Mucosa of rectum (tissue), 2 donors: ENCODE measurements at regions not wholly inside any gene's neighbourhood (a gene's known extent, or its start where the extent isn't known, plus 50 kb on each side); places are given as distances from the start of the nearest gene placed in this dataset.

Experiments
- H3K27ac ChIP-seq, 2 donors: one replicate each; pipeline ENCODE4 v1.7.0; 2013; ENCODE audit warnings: inconsistent platforms in 2 of 2, low read depth in 2 of 2, low read length in 2 of 2
- H3K27me3 ChIP-seq, 2 donors: one replicate each; pipeline ENCODE4 v1.7.0; 2013; ENCODE audit warnings: low read length in 2 of 2; ENCODE audit not compliant: control insufficient read depth in 2 of 2, insufficient read depth in 2 of 2
- H3K36me3 ChIP-seq, 2 donors: one replicate each; pipeline ENCODE4 v1.7.0; 2013; ENCODE audit warnings: low read length in 2 of 2; ENCODE audit not compliant: control insufficient read depth in 2 of 2, insufficient read depth in 2 of 2
- H3K4me1 ChIP-seq, 2 donors: one replicate each; pipeline ENCODE4 v1.7.0; 2013; ENCODE audit warnings: low read length in 2 of 2, mild to moderate bottlenecking in 1 of 2; ENCODE audit not compliant: control insufficient read depth in 2 of 2, insufficient read depth in 2 of 2
- H3K4me3 ChIP-seq, 2 donors: one replicate each; pipeline ENCODE4 v1.7.0; 2013; ENCODE audit warnings: low read length in 2 of 2
- H3K9ac ChIP-seq, 2 donors: one replicate each; pipeline ENCODE4 v1.7.0; 2013; ENCODE audit warnings: low read length in 2 of 2, low read depth in 1 of 2, mild to moderate bottlenecking in 1 of 2
- H3K9me3 ChIP-seq, 2 donors: one replicate each; pipeline ENCODE4 v1.7.0; 2013; ENCODE audit warnings: low read length in 2 of 2; ENCODE audit not compliant: control insufficient read depth in 2 of 2
- donor health status: healthy.
- donor health status: Normal muscosa, but diverticular disease.

- Histone ChIP-seq H3K9ac (no peak overlapping the region), H3K4me1 (no peaks in the 10 kb centered on the region), H3K27ac (no peak overlapping the region), H3K27me3 (peaks cover 2 to 8% of the 10 kb centered on the region in 2 donors), H3K36me3 (no peaks in the 10 kb centered on the region), H3K4me3 (no peak overlapping the region), H3K9me3 (no peaks in the 10 kb centered on the region)
Observed at GRCh38 chr3:43872301-43872700, 181.6 kb downstream of the ABHD5 start.

DNA sequence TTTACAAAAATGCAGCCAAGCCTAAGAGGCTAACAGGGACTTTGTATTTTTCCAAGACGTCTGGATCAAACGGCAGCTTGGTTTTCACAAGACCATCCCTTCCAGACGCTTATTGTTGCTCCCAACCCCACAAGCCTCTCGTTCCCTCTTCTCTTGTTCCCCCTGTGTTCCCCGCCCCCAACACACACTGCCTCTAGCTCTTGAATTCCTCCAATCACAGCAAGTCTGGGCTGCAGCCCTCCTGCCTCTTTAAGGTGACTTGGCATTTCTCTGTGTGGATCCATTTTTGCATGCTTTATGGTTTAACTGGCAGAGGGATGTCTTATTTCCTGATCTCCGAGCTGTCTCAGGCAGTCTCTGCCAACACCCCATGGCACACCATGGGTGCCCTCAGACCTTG is 182.2 kb downstream of the ABHD5 start:
- H3K9me3 ChIP-seq = no peaks in the 10 kb centered on the region
- no peaks in the 10 kb centered on the region for H3K36me3 ChIP-seq
- no peak overlapping the region for H3K27ac ChIP-seq
- no peak overlapping the region for H3K9ac ChIP-seq
- H3K4me1 ChIP-seq = no peaks in the 10 kb centered on the region
- no peak overlapping the region for H3K4me3 ChIP-seq
- H3K27me3 ChIP-seq = peaks cover 2 to 8% of the 10 kb centered on the region in 2 donors

- Histone ChIP-seq H3K27ac (no peak overlapping the region), H3K4me1 (no peaks in the 10 kb centered on the region), H3K4me3 (no peak overlapping the region), H3K9me3 (no peaks in the 10 kb centered on the region), H3K9ac (no peak overlapping the region), H3K36me3 (no peaks in the 10 kb centered on the region), H3K27me3 (peaks cover 2 to 6% of the 10 kb centered on the region in 2 donors)
Observed at GRCh38 chr3:43873723-43874122, 183.0 kb downstream of the ABHD5 start.

- no peak overlapping the region for H3K4me3 ChIP-seq
- no peak overlapping the region for H3K27ac ChIP-seq
- no peak overlapping the region for H3K9ac ChIP-seq
- no peaks in the 10 kb centered on the region for H3K36me3 ChIP-seq
- peaks cover 2 to 4% of the 10 kb centered on the region in 2 donors for H3K27me3 ChIP-seq
- H3K4me1 ChIP-seq = no peaks in the 10 kb centered on the region
- H3K9me3 ChIP-seq = no peaks in the 10 kb centered on the region
Observed at GRCh38 chr3:43874290-43874689, 183.6 kb downstream of the ABHD5 start.

DNA sequence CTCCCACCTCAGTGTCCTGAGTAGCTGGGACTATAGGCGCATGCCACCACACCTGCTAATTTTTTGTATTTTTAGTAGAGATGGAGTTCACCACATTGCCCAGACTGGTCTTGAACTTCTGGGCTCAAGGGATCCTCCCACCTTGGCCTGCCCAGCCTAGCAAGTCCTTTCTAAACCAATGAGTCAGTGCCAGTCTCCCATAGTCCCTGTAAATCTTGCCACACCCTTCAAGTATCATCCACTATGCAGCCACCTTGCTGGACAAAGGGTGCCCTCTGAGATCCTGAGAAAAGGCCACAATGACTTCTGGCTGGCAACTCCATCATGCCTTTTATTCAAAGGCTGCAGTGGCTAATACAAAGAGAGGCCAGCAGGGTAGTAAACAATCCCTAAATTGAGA is 184.0 kb downstream of the ABHD5 start:
- H3K27me3 ChIP-seq = peaks cover 2% of the 10 kb centered on the region in 2 donors
- no peaks in the 10 kb centered on the region for H3K4me1 ChIP-seq

DNA sequence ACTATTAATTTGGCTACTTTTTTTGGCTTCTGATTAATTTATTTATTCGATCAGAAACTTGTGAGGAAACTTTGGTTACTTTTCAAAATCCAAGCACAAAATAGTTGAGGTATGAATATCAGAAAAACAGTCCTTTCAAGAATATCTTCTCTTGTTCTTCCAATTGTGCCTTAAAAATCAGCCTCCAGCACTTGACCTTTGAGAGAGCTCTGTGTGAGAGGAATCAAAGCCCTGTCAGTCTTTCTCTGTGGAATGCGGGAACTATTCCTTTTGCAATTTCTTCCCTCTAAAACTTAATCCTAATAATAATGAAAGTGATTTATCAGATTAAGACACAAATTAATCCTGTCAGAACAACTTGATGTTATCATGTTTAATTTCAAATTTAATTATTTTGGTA is 185.9 kb downstream of the ABHD5 start:
- Histone ChIP-seq H3K4me3 (no peak overlapping the region), H3K27ac (no peak overlapping the region), H3K9ac (no peak overlapping the region), H3K4me1 (no peaks in the 10 kb centered on the region), H3K9me3 (no peaks in the 10 kb centered on the region), H3K27me3 (peaks cover 0 to 2% of the 10 kb centered on the region in 2 donors), H3K36me3 (no peaks in the 10 kb centered on the region)

More for the DNA sequence above, 184.0 kb downstream of the ABHD5 start:
- no peaks in the 10 kb centered on the region for H3K9me3 ChIP-seq
- H3K9ac ChIP-seq = no peak overlapping the region
- H3K36me3 ChIP-seq = no peaks in the 10 kb centered on the region
- H3K4me3 ChIP-seq = no peak overlapping the region
- no peak overlapping the region for H3K27ac ChIP-seq

DNA sequence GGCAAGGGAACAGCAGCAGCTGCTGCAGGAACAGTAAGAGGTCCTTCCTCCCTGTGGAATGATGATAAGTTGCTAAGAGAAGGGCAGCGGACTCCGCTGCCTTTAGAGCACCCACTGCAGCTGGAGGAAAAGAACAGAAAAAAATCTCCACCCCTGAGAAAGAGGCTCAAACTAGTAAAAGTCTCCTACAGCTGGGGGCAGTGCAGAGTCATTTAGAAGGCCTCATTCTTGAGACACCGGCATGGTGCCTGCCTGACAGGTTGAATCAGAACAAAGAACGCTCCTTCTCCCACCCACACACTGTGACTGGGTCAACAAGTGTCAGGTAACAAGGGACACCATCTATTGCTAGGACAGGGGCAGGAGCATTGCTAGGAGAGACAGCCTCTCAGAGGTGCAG is 188.4 kb downstream of the ABHD5 start:
- no peaks in the 10 kb centered on the region for H3K36me3 ChIP-seq
- no peak overlapping the region for H3K4me3 ChIP-seq
- H3K9me3 ChIP-seq = no peaks in the 10 kb centered on the region
- no peaks in the 10 kb centered on the region for H3K4me1 ChIP-seq
- no peak overlapping the region for H3K9ac ChIP-seq
- no peaks in the 10 kb centered on the region for H3K27me3 ChIP-seq
- H3K27ac ChIP-seq = no peak overlapping the region

- H3K27me3 ChIP-seq = no peaks in the 10 kb centered on the region
- H3K27ac ChIP-seq = no peak overlapping the region
- H3K9me3 ChIP-seq = no peaks in the 10 kb centered on the region
- no peak overlapping the region for H3K9ac ChIP-seq
- no peaks in the 10 kb centered on the region for H3K4me1 ChIP-seq
- H3K36me3 ChIP-seq = no peaks in the 10 kb centered on the region
- H3K4me3 ChIP-seq = no peak overlapping the region
Observed at GRCh38 chr3:43882976-43883680, 192.4 kb downstream of the ABHD5 start.

DNA sequence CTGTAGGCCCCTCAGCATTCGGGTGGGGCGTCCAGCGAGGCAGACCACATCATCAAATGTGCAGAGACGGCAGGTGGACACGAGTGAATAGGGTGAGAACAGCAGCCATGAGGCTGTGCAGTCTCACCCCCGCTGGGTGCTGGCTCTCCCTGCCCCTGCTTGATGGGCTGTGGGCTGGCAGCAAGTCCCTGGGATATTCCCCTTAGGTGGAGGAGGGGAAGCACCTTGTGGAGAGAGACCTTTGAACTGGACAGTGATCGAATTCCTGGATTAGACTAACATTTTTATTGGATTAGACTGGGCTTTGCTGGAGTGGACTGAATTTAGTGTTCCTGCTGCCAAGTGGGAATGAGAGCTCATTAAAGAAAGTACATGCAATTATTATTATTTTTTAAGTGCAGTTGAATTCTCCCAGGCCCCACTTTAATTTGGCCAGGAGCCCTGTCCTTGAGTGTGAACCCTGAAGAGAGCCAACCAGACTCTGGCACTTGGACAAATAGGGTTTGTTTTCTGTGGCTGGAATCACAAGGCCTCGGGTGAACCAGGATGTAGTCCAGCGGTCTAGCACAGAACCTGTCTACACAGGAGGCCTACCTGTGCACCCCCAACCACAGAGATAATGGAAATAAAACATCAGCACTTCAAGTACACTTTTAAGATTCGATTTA is 193.1 kb downstream of the ABHD5 start:
- H3K9ac ChIP-seq = no peak overlapping the region
- H3K27me3 ChIP-seq = no peaks in the 10 kb centered on the region
- H3K27ac ChIP-seq = no peak overlapping the region
- no peaks in the 10 kb centered on the region for H3K4me1 ChIP-seq
- H3K36me3 ChIP-seq = no peaks in the 10 kb centered on the region
- no peaks in the 10 kb centered on the region for H3K9me3 ChIP-seq
- no peak overlapping the region for H3K4me3 ChIP-seq

GRCh38 chr3:43884581-43884980 is 193.8 kb downstream of the ABHD5 start:
- H3K27ac ChIP-seq = no peak overlapping the region
- no peaks in the 10 kb centered on the region for H3K27me3 ChIP-seq
- H3K9me3 ChIP-seq = no peaks in the 10 kb centered on the region
- H3K4me3 ChIP-seq = no peak overlapping the region
- no peaks in the 10 kb centered on the region for H3K4me1 ChIP-seq
- no peak overlapping the region for H3K9ac ChIP-seq
- H3K36me3 ChIP-seq = no peaks in the 10 kb centered on the region
